ENCODE measurements at regions not wholly inside any gene's neighbourhood (a gene's known extent, or its start where the extent isn't known, plus 50 kb on each side); places are given as distances from the start of the nearest gene placed in this dataset.
A peak's percentile ranks its signal among the peaks of the same experiment; 100 is the strongest.

DNA sequence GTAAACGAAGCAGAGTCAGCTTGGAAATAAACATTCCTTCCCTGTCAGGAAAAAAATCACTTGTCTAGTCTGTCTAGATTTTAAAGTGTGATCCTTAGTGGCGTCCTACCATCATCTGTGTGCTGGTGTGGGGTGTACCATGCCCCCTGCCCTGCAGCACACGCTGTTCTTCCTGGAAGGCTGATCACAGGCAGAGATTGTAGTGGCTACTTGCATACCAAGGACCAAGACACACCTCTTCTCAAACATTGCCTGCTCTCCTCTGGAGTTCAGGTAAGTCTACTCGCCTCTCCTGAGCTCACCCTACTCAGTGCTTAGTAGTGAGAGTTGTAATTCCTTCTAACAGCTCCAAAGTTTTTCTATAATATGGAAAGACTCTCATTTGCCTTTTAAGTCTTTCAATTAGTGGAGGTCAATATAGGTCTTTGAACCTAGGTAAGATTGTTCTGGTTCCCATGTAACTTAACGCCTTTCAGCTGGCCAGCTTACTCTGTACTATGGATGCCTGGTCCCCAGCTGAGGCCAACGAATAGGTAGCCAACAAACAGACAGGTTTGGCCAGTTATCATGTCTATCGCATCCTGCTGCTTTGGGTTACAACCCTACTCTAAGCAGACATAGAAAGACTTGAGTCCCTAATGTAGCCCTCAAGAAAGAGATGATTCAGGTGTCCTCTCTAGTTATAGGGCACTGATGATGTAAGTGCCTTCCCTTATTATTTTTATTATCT, 55.4 kb downstream of the XCL1 start:
- DNase-seq (ENCODE audit: low spot score), result no peak

DNA sequence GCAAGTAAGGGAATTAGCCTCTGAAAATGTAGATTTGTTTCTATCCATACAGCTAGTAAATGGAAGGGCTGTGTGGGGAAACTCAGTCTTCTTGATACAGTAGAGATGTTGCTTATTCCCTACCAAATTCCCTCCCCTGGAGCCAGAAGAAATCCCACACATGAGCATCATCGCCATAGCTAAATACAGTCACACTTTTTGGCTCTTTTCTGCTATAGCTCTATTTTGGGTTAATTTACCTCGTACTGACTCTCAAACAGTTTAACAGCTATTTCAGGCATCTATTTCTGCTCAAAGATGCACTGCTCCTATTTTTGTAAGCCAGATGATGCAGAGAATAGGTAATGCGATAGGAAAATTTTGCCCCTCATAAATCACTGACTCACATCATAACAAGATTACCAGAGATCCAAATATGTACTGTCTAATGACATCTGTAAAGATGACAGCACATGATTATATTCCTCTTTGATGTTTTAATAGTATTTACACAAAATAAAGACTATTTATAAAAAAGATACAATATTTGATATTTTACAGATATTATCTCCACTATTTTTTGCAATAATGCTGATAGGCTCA, 58.6 kb downstream of the XCL1 start:
- no peak for DNase-seq (ENCODE audit: low spot score)

DNA sequence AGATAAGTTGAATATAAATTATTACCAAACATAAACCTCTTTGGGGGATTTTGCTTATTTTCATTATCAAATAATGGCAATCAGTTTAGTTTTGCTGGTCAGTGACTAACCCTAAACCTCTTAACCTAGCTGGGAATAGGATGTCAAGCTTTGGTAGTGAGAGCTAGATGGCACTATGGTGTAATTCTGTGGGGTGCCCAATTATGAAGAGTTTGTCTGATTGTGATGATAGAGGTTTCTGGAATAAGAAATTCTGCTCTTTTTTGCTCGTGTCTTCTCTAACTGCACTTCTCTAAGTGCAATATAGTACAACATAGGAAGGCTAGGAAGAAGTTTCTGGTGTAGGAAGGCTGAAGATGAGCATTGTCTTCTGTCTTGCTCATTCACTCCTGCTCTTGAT, 59.8 kb downstream of the XCL1 start:
- DNase-seq (ENCODE audit: low spot score), result no peak

DNA sequence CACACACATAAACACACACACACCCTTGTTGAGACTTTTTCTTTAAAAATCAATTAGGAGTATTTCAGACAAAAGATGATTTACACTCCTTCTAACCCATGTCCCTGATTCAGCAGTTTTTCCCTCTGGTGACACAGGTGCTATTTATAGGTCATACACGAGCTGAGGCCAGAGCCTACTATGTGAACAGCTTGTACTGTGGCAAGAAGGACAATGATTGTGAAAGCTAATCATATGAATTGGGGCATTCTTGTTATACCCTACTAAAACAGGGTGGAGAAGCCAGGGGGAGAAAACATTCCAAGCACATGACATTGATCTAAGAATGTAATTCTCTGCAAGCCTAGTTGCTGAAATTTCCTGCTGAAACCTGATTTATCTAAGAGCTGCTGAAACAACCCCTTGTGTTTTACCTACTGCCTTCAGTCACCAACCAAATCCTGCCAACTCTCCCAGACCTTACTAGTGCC, 60.3 kb downstream of the XCL1 start:
- no peak for DNase-seq (ENCODE audit: low spot score)

DNA sequence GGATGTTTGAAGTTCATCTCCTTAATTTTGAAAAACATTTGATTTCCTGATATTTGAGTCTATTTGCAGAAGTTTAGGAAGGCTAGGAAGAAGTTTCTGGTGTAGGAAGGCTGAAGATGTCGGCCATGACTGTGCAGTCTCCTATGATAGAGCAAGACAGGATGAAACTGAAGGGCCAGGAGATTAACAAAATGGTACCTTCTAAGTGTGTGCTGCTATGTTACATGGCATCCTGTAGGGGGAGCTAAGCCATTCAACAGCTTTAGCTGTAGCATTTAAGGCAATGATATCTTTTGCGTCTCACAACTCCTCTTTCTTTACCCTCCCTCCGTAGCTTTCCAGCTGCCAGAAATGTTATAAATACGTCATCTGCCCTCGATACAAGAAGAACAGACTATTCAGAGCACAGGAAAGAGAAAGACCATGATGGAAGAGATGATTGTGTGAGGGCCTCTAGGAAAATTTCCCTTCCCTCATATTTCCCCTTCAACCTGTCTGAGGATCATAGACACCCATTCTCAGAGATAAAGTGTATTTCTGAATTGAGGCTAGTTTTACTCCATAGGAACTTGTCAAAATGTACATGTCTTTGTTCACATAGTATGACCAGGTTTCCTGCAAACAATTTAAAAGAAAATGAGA, 61.1 kb downstream of the XCL1 start:
- DNase-seq (ENCODE audit: low spot score), result peak; percentile 30

DNA sequence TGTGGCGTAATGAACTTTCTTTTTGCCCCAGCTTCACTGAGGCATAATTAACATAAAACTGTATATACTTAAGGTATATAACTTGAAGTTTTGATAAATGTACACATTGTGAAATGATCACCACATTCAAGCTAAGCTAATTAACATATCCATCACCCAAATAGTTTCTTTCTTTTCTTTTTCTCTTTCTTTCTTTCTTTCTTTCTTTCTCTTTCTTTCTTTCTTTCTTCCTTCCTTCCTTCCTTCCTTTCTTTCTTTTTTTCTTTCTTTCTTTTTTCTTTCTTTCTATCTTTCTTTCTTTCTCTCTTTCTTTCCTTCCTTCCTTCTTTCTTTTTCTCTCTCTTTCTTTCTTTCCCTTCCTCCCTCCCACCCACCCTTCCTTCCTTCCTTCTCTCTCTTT, 62.5 kb downstream of the XCL1 start:
- no peak for DNase-seq (ENCODE audit: low spot score)

DNA sequence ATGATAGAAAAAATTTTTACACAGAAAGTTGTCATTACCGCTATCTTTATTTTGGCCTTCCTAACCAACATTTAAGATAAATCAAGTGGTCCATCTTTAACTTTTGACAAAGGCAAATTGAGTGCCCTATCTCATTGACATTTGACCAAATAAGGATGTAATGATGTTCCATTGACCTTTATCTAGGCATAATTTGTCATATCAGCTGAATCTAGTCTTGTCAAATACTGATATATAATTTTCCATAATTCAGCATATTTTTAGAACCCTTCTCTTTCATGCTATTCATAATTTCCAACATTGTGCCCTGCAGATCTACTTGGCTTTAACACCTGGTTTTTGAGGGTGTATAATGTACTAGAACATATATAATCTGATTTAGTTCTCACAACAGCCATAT, 63.8 kb downstream of the XCL1 start:
- no peak for DNase-seq (ENCODE audit: low spot score)

DNA sequence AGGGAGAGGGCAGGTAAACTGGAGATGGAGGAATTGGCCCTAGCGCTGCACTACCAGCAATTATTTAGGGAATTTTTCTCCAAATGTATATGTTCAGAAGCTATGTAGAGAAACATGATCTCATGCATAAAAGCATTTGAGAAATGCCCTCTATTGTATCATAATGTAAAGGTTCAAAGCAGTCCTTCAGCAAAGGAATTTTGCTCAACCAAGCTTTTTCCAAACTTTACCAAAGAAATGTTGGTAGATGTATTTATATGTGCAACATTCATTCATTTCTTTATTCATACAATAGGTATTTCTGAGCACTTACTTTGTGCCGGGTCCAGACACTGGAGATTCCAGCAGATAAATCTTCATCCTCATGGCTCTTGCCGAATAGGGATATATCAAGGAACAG, 64.4 kb downstream of the XCL1 start:
- DNase-seq (ENCODE audit: low spot score), result no peak

DNA sequence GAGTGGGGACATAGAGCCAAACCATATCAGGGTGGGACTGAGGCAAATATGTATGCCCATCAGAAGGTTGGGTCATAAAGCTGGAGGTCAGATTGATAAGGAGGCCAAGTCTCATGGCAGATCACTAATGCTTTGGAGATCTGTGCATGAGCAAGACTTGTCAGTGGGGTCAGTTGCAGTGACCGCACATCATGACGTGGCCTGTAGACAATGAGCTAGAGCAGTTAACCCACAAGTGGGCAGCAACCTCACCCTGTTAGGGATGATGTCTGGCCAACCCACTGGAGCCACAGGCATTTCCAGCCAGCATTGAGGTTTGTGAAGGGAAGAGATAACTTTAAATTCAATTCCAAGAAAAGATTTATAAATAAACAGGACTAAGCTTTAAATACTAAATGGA, 66.7 kb downstream of the XCL1 start:
- no peak for DNase-seq (ENCODE audit: low spot score)

Data from activated CD4-positive, alpha-beta T cell treated with anti-CD3 and anti-CD28 coated beads, Interleukin-2, Interleukin-4, amounts not matched to agents 100 ng/mL and 50 ng/mL, durations not matched to agents 16 hours and 8 hours (primary cell).